GM23338 (cell line): ENCODE measurements at regions not wholly inside any gene's neighbourhood (a gene's known extent, or its start where the extent isn't known, plus 50 kb on each side); places are given as distances from the start of the nearest gene placed in this dataset.

Experiments
- ATAC-seq: fragments of 200-7000 bp; cut with Tn5 transposase; 3 replicates; pipeline ENCODE4 v1.9.1; 2020
- DNase-seq: peaks from one replicate; pipeline ENCODE4 v3.0.0-alpha.2; 2015; ENCODE audit warnings: low spot score
- H2AFZ ChIP-seq: fragments of 200-600 bp; sonication (generic); 2 replicates; pipeline ENCODE4 v1.8.0; 2016; ENCODE audit warnings: antibody characterized with exemption, mild to moderate bottlenecking, moderate library complexity
- H3F3A ChIP-seq: fragments of 200-600 bp; sonication (generic); replicated peaks from 2 replicates; pipeline ENCODE4 v1.8.0; 2017; ENCODE audit warnings: antibody characterized with exemption, mixed run types, low read depth
- H3K27ac ChIP-seq: fragments of 200-600 bp; sonication (generic); 2 replicates; pipeline ENCODE4 v1.6.1; 2016; ENCODE audit warnings: low read depth
- H3K27me3 ChIP-seq: fragments of 200-600 bp; sonication (generic); 2 replicates; pipeline ENCODE4 v1.8.0; 2016; ENCODE audit warnings: mild to moderate bottlenecking, mixed run types, moderate library complexity; ENCODE audit not compliant: insufficient read depth
- H3K36me3 ChIP-seq: fragments of 200-600 bp; sonication (generic); 2 replicates; pipeline ENCODE4 v1.8.0; 2016; ENCODE audit warnings: mild to moderate bottlenecking; ENCODE audit not compliant: insufficient read depth
- H3K4me1 ChIP-seq: fragments of 200-600 bp; sonication (generic); 2 replicates; pipeline ENCODE4 v1.8.0; 2016; ENCODE audit warnings: mild to moderate bottlenecking, moderate library complexity; ENCODE audit not compliant: insufficient read depth
- H3K4me2 ChIP-seq: fragments of 200-600 bp; sonication (generic); 2 replicates; pipeline ENCODE4 v1.7.1; 2017; ENCODE audit warnings: mixed run types
- H3K4me3 ChIP-seq: fragments of 200-600 bp; sonication (generic); 2 replicates; pipeline ENCODE4 v1.6.1; 2016; ENCODE audit warnings: mixed run types
- H3K79me2 ChIP-seq: fragments of 200-600 bp; sonication (generic); replicated peaks from 2 replicates; pipeline ENCODE4 v1.8.0; 2017; ENCODE audit warnings: mild to moderate bottlenecking; ENCODE audit not compliant: insufficient read depth
- H3K9me2 ChIP-seq: fragments of 200-600 bp; sonication (generic); 2 replicates; pipeline ENCODE4 v1.8.0; 2017; ENCODE audit not compliant: insufficient read depth
- H4K20me1 ChIP-seq: fragments of 200-600 bp; sonication (generic); replicated peaks from 2 replicates; pipeline ENCODE4 v1.8.0; 2017; ENCODE audit warnings: mild to moderate bottlenecking; ENCODE audit not compliant: insufficient read depth
- H3K27ac Mint-ChIP-seq: 2 replicates; pipeline ENCODE4 v1.8.0; 2020; ENCODE audit warnings: inconsistent platforms, mild to moderate bottlenecking, moderate library complexity, mixed read lengths
- H3K27me3 Mint-ChIP-seq: 3 replicates; pipeline ENCODE4 v1.8.0; 2022; ENCODE audit warnings: low read depth, mild to moderate bottlenecking, moderate library complexity, mixed read lengths, inconsistent platforms; ENCODE audit not compliant: insufficient read depth, poor library complexity
- H3K36me3 Mint-ChIP-seq: 3 replicates; pipeline ENCODE4 v1.8.0; 2021; ENCODE audit warnings: low read depth, mild to moderate bottlenecking, inconsistent platforms, moderate library complexity, mixed read lengths
- H3K4me1 Mint-ChIP-seq: 3 replicates; pipeline ENCODE4 v1.8.0; 2020; ENCODE audit warnings: mild to moderate bottlenecking, inconsistent platforms, mixed read lengths
- H3K4me3 Mint-ChIP-seq: 3 replicates; pipeline ENCODE4 v1.8.0; 2021; ENCODE audit warnings: moderate library complexity, mild to moderate bottlenecking, inconsistent platforms, mixed read lengths
- H3K9me3 Mint-ChIP-seq: 3 replicates; pipeline ENCODE4 v1.8.0; 2020; ENCODE audit warnings: moderate library complexity, mild to moderate bottlenecking, inconsistent platforms, mixed read lengths
- NANOG ChIP-seq: IDR thresholded peaks from 2 replicates; pipeline ENCODE4 v1.6.1; 2016; ENCODE audit warnings: antibody characterized with exemption, borderline replicate concordance
- ZNF331 ChIP-seq: fragments of 250-450 bp; sonication (Bioruptor Pico); IDR thresholded peaks from 2 replicates; pipeline ENCODE4 v1.5.0; 2020; ENCODE audit warnings: low read depth, mild to moderate bottlenecking, moderate library complexity
- TF ChIP-seq, protein P1 (sequence below): fragments of 250-450 bp; sonication (Bioruptor Pico); IDR thresholded peaks from 2 replicates; pipeline ENCODE4 v1.5.0; 2020; ENCODE audit warnings: mild to moderate bottlenecking, moderate library complexity

DNA sequence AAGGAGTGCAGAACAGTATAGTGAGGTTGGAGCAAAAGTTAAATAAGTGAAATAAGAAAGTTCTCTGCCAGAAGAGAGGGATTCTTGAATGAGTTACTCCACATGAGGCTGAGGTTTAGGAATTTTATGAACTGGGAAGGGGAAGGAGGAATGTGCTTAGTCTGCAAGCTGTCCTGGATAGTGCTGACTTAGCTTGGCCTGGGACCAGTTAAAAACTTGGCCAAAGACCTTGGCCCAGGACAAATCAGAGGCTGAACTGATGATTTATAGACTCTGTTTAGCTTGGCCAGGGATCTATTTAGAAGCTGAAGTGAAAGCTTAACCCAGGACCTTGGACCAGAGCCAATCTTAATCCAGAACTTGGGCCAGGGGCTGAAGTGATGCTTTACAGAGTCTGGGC is 244.4 kb upstream of the RBMY1B start:
- H3F3A ChIP-seq, result no peaks in the 10 kb centered on the region
- H3K9me2 ChIP-seq, result no peaks in the 10 kb centered on the region
- H3K4me3 ChIP-seq, result no peak overlapping the region

More for the DNA sequence above, 244.4 kb upstream of the RBMY1B start:
- H4K20me1 ChIP-seq, result no peaks in the 10 kb centered on the region
- no peak overlapping the region for H3K27ac ChIP-seq
- H3K36me3 ChIP-seq, result no peaks in the 10 kb centered on the region
- no peaks in the 10 kb centered on the region for H3K27me3 ChIP-seq
- Mint-ChIP-seq H3K4me1 (no peaks in the 10 kb centered on the region), H3K27ac (no peak overlapping the region), H3K9me3 (peaks cover 64% of the 10 kb centered on the region), H3K36me3 (peaks cover 3% of the 10 kb centered on the region; the same call in 1 of the 3 replicates), H3K4me3 (no peak overlapping the region), H3K27me3 (no peaks in the 10 kb centered on the region)
- TF ChIP-seq, protein P1, sequence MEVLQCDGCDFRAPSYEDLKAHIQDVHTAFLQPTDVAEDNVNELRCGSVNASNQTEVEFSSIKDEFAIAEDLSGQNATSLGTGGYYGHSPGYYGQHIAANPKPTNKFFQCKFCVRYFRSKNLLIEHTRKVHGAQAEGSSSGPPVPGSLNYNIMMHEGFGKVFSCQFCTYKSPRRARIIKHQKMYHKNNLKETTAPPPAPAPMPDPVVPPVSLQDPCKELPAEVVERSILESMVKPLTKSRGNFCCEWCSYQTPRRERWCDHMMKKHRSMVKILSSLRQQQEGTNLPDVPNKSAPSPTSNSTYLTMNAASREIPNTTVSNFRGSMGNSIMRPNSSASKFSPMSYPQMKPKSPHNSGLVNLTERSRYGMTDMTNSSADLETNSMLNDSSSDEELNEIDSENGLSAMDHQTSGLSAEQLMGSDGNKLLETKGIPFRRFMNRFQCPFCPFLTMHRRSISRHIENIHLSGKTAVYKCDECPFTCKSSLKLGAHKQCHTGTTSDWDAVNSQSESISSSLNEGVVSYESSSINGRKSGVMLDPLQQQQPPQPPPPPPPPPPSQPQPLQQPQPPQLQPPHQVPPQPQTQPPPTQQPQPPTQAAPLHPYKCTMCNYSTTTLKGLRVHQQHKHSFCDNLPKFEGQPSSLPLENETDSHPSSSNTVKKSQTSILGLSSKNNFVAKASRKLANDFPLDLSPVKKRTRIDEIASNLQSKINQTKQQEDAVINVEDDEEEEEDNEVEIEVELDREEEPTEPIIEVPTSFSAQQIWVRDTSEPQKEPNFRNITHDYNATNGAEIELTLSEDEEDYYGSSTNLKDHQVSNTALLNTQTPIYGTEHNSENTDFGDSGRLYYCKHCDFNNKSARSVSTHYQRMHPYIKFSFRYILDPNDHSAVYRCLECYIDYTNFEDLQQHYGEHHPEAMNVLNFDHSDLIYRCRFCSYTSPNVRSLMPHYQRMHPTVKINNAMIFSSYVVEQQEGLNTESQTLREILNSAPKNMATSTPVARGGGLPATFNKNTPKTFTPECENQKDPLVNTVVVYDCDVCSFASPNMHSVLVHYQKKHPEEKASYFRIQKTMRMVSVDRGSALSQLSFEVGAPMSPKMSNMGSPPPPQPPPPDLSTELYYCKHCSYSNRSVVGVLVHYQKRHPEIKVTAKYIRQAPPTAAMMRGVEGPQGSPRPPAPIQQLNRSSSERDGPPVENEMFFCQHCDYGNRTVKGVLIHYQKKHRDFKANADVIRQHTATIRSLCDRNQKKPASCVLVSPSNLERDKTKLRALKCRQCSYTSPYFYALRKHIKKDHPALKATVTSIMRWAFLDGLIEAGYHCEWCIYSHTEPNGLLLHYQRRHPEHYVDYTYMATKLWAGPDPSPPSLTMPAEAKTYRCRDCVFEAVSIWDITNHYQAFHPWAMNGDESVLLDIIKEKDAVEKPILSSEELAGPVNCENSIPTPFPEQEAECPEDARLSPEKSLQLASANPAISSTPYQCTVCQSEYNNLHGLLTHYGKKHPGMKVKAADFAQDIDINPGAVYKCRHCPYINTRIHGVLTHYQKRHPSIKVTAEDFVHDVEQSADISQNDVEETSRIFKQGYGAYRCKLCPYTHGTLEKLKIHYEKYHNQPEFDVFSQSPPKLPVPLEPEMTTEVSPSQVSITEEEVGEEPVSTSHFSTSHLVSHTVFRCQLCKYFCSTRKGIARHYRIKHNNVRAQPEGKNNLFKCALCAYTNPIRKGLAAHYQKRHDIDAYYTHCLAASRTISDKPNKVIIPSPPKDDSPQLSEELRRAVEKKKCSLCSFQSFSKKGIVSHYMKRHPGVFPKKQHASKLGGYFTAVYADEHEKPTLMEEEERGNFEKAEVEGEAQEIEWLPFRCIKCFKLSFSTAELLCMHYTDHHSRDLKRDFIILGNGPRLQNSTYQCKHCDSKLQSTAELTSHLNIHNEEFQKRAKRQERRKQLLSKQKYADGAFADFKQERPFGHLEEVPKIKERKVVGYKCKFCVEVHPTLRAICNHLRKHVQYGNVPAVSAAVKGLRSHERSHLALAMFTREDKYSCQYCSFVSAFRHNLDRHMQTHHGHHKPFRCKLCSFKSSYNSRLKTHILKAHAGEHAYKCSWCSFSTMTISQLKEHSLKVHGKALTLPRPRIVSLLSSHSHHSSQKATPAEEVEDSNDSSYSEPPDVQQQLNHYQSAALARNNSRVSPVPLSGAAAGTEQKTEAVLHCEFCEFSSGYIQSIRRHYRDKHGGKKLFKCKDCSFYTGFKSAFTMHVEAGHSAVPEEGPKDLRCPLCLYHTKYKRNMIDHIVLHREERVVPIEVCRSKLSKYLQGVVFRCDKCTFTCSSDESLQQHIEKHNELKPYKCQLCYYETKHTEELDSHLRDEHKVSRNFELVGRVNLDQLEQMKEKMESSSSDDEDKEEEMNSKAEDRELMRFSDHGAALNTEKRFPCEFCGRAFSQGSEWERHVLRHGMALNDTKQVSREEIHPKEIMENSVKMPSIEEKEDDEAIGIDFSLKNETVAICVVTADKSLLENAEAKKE, result no peak
- TF ChIP-seq NANOG (no peak), ZNF331 (no peak)
- H2AFZ ChIP-seq, result no peak overlapping the region
- no peaks in the 10 kb centered on the region for H3K79me2 ChIP-seq
- no peaks in the 10 kb centered on the region for H3K4me1 ChIP-seq
- H3K4me2 ChIP-seq, result no peak overlapping the region
- ATAC-seq, result no peak
- no peak for DNase-seq
